TTC549 (cell line): ENCODE measurements at regions not wholly inside any gene's neighbourhood (a gene's known extent, or its start where the extent isn't known, plus 50 kb on each side); places are given as distances from the start of the nearest gene placed in this dataset.
A peak's percentile ranks its signal among the peaks of the same experiment; 100 is the strongest.

Source experiments
- FAIRE-seq: peaks from 2 replicates; lab custom pipeline; 2012; peaks lifted over from hg19 to GRCh38; lab: Jason Lieb, UNC

DNA sequence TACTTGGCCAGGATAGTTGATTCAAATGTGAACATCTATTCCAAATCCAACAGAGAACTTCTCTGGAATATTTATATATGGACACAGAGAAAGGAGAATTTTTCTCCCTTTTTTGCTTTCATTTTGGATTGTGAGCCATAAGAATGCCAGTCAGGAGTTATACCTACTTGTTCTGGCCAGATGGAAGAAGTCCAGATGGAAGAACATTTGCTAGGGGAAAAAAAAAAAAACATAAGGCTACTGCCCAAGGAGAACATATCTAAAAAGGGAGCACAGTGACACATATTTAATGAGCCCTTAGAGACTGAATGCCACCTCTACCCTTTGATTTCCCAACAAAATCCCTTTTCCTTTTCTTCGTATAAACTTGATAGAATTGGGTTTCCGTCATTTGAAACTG lies 61.7 kb upstream of the PPP2R2B start:
- no peak for FAIRE-seq

DNA sequence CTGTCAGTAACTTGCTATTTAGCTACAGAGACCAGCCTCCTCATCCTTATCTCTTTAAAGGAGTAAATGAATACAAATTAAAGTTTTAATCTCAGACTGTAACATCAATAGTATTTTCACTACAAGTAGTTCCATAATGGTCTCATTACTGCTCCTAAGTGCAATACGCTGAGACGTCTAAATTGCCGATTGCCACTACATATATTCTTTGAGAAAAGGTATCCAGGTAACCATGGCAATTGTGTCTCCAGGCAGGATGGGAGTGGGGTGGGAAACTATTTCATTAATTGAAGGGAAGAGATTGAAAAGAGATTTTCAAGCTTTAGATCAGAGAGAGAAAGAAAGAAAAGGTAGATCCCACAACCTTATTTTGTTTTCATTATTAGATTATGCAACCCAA lies 65.5 kb upstream of the PPP2R2B start:
- no peak for FAIRE-seq

DNA sequence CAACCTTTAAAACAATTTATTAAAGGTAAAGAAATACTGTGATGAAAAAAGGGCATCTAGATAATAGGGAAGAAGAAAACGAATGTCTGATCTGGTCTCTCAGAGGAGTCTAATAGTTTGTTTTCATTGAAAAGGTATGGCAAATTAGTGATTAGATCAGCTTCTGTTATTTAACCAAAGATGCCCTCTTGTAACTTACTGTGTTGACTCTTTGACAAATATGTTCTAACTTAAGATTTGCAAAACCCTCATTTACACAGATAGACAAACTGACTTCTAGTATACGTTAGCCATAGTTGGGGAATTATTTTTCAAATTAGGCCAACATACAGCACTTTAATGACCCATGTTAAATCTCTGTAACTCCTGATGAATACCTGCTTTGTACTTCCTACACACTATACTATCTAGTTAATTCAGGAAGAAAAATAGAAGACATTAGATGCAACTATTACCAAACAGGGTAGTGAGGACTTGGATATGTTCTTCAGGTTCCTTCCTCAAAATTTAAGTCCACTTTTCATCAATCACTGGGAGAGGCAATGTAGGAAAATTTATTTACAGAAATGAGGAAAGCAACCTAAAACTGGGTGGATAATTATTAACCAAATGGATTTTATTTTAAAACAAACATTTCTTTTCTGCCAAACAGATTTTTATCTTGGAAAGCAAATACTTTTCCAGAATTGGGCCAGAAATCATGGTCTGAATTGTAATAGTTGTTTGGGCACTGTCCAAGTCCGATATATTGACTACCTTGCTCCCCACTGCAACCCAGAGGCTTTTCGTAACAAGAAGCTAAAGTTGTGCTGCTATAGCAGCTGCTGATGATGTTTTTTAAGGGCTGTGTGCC lies 66.4 kb upstream of the PPP2R2B start:
- no peak for FAIRE-seq

DNA sequence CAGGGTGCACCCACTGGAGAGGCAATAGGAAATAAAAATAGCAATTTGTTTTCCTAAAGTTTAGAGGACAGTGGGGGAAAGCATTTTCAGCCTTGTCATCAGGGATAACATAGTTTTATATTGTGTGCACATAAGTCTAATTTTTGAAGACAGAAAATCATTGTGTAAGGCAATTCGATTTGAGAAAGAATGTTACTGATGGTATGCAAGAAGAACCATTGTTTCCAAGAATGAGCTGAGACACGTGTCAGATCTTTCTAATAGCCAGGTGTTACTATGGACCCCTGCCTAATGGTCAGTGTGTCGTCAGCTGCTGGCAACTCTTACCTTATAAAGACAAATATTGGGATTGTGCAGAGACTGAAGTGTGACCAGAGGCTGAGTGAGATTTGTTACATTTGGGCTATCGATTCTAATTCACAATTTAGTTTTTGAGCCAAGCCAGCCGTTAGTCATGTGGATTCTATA lies 67.1 kb upstream of the PPP2R2B start:
- no peak for FAIRE-seq

DNA sequence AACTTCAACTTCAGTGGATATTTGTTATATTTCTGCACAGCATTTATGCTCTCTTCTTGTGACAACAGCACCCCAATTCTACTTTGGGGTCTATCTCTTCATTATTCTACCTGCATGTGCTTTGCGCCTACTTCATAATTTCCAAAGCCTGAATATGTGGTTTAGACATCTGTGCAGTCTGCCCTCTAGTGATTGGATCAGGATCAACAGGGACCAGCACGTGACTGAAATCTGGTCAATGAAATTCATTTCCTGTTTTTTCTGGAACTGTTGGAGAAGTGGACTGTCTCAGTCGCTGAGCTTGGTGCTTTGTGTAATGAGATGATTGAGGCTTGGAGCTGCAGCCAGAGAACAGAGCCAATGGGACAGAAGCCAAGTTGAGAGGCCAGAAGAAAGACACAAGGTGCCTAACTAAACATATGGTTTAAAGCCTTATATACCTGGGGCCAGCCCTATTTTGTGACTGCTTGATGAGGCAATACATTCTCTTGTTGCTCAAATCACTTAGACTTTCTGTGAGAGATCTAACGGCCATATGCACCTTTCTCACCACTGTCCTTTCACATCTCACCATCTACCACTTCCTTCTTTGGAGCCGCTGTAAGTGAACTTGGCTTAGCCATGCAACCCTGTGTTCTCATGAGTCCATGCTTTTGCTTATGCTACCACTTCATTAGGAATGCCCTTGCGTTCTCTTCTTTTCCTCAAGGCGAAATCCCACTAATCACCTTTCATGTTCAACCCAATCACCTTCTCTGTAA lies 68.8 kb upstream of the PPP2R2B start:
- no peak for FAIRE-seq

DNA sequence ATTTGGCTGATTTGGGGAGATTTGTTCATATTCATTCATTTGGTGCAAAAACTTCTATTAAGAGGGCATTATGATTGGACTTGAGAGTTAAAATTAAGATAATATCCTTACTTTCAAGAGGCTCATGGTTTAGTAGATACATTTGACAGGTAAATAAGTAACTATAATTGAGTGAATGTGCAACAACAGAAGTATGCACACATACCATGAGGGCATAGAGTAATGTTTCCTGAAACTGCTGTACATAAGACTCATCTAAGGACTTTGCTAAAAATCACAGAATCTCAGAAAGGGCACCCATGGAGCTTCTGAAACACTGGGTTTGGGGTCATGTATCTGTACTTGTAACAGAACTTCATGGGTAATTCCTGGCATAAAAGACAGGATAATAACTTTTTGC lies 70.1 kb upstream of the PPP2R2B start:
- FAIRE-seq: no peak

DNA sequence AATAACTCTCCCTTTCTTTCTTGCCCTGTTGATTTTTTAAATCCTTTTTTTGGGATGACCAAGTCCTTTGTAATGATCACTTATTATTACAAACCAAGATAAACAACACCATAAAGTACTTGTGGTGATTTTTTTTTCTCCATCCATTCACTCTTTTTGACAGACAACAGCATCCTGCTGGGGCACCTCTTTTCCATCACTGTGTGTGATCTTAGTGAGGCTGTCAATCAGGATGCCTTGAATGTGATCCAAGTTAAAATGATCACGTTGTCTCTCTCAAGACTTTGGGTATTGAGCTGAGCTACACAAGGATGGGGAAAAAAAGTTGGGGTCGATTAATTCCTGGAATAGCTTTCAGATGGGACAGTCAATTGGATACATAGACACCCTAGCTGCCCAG lies 73.6 kb upstream of the PPP2R2B start:
- FAIRE-seq: no peak

DNA sequence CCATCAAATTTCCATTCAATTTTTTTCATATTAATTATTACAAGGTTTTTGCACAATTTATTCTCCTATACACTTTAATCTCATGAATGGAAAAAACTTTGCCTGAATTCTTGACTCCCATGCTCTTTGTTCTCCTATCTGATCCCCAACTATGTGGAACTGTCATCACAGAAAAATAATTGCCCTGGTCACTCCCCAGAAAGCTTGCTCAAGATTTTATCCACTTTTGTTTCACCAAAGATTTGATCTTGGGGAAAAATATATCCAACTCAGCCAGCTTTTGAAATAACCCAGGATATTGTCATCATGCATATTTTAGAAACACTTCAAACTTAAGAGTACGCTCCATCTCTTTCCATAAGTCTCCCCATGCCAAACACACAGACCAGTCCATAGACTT lies 77.7 kb upstream of the PPP2R2B start:
- FAIRE-seq: no peak

DNA sequence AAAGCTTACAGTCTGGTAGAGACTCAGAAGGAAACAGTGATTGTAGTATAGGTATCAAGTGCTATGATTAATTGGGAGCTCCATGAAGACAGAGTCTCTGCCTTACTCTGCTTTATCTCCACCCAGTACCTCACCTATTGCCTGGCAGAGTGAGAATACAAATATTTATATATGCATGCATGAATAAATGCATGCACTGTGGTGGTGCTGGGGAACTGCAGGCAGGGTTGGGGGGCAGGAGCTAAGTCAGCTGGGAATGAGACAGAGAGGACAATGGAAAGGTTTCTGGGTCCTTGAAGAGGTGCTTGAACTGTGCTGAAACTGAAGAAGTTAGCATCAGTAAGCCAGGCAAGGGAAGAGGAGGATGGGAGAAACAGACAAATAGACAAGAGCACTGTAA lies 80.8 kb upstream of the PPP2R2B start:
- no peak for FAIRE-seq

DNA sequence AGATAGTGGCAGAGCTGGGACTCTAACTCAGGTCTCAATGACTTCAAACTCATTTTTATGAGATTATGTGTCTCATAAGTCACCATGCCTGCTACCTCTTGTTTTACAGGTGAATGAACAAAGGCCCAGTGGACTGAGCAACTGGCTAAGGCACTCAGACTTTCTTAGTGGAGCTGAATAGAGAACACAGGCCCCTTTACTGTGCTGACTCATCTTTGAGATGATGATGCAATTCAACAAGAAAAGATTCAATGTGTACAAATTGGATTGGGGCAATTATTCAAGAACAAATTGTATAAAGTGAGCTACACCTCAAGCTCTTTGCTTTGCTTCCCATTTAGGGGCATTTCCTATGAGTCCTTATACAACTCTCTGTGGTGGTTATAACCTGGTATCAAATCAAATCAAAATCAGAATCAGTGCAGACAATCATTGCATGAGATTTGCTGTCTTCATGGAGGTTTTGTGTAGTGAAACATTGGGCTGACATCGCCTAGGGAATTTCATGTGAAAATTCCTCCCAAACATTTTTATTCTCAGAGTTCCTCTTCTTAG lies 84.3 kb upstream of the PPP2R2B start:
- FAIRE-seq: no peak

DNA sequence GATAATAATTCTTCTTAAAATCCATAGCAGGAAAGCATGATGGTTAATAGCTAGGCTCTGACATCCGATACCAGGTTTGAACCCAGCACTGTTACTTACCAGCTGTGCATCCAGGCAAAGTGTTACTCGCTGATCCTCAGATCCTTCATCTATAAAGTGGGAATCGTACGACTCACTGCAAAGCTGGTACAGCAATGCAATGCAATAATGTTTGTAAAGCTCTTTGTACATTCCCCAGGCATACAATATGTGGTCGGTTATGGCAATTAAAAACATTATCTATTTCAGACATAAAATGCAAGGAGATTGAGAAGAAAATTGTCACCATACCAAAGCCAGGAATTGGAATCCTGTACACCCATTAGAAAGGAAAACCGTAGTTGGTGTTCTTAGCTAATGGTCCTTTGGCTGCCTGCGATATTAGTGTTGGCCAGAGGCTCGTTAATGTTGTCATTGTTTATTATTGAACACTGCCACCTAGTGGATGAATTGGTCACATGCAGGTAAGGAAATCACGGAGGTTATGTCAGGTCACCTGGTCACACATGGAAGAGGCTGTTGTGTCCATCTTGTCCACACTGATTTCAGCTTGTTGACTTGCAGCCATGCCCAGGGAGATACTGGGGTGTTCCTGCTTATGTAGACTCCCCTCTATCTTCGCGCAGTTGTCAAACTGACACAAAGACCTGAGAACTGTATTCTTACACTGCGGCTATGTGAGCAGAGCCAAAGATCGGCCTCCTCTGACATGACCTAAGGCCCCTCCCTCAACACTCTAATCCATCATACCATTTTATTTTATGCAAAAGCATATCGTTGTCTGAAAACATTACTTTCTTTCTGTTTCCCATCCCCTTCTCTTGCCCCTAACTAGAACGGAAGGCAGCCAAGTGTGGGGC lies 87.5 kb upstream of the PPP2R2B start:
- FAIRE-seq: peak; percentile 19

DNA sequence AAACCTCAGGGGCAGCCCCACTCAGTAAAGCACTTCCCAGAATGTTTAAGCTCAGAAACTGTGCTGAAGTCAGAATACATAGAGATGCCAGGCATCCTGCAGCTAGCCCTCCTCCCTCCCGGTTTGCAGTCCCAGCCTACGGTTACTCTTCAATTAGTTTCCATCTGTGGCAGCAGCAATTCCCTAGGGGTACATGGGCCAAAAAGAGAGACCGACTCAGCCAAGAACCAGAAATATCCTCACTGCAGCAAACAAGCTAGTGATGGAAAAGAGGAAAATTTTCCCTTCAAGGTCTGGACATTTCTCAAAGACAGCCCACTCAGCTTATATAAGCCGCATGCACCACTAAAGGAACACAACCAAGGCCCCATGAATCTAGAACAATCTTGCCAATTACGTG lies 89.1 kb upstream of the PPP2R2B start:
- FAIRE-seq: no peak

DNA sequence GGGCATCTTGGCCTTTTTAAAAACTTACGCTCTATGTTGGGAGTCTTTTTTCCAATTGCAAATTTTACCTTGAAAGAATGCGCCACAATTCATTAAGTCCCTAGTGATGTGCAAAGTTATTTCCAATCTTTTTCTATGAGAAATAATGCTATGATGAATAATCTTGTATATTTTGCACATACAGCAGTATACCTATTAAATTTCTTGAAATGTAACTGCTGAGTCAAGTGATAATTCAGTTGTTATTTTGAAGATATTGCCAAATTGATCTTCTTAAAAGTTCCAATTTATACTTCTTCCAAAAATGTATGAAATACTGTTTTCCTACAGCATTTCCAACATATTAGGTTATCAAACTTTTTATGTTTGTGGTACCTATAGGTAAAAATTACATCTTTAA lies 92.8 kb upstream of the PPP2R2B start:
- FAIRE-seq: no peak

DNA sequence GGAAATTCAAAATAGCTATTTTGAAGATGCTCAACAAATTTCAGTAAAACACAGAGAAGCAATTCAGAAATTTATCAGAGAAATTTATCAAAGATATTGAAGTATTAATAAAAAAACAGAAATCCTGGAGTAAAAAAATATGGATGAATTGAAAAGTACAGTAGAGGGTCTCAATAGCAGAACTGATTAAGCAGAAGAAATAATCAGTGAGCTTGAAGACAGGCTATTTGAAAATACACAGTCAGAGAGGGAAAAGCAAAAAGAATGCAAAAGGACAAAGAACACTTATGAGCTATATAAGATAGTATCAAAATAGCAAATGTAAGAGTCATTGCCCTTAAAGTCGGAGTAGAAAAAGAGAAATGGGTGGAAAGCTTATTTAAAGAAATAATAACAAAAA lies 107.9 kb upstream of the PPP2R2B start:
- FAIRE-seq: no peak

DNA sequence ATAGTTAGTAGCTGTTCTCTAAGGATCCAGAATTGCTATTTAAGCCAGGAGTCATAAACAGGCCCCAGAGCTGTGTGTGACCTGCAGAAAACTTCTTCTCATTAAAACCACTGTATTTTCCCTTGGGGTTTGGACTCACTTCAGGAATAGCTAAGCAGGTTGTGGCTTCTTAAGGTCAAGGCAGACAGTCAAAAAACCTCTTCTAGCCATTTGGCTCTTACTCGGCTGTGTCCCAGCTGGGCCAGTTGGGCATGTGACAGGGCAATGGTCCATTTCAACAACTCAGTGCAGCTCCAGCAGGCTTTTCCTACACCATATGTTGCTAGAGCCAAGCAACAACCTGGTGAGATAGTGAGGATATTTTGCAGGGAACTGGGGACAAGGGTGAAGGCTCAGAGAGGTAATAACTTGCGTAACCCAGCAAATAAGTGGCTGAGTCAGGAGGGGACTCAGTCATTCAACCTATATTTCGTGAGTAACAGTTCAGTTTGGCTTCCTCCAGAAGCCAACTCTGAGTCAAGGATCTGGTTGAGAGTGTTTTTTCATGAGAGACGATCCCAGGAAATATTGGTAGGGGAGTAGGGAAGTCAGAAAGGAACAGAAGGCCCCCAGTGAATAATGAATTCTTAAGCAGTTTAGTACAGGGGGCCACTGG lies 115.4 kb upstream of the PPP2R2B start:
- no peak for FAIRE-seq

DNA sequence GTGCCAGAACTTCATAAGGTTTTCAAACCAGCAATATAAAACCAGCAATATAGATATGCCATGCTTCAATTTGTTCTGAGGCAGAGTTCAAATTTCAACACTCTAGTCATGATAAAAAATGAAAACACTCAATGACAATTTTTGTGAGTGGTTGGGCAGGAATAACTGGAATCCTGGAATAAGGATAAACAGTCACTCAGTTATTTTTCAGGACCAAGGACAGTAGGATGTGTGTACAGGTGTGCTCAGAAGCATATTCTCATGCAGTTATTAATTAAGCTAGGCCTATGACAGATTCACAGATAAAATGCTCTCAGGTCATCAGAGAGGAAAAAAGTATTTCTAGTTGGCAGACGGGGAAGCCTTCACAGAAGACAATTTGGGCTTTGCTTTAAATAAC lies 117.3 kb upstream of the PPP2R2B start:
- no peak for FAIRE-seq

DNA sequence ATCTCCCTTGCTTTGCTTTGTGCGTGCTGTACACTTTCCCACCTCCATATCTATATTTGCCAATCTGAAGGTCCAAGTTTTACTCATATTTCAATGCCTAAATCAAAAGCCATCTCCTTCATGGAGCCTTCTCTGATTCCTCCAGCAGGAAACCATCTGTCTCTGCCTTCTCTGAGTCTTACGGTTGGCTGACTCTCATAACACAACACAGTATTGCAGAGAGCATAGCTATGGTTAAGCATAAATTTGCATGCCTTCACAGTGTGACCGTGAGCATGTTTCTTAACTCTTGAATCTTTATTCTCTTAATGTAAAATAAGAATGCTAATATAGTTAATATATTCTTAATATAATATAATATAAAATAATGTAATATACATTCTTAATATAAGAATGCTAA lies 136.8 kb upstream of the PPP2R2B start:
- peak; percentile 11 for FAIRE-seq

DNA sequence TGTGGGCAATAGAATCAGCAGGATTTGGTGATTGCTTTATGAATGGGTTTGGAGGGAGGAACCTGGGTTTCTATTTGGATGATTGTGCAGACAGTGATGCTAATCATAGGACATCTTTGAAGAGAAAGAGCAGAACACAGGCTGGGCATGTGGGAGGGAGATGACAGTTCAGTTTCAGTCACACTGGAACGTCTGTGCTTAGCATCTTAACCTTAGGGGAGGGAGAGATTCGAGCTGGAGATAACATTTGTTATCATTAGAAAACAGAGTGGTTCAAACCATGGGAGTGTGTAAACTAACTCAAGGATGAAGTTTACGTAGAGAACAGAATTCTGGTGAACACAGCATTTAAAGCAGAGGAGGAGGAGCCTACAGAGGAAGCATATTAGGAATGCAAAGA lies 138.6 kb upstream of the PPP2R2B start:
- no peak for FAIRE-seq

DNA sequence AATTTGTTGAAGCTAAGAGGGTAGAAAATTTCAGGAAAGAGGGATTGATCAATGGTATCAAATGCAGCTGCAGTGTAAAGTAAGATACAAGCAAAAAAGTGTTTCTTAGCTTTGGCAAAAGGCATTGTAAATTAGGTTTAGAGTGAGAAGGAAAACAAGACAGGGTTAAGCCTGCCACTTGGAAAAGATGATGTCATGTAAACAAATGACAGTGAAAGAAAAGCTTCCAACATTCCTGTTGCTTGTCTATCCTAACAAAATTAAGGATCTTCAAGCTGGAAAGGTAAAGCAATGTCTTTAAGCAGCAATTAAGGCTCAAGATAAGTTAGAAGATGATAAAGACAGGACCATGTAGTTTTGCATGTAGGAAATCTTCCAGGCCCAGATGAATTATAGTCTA lies 139.1 kb upstream of the PPP2R2B start:
- FAIRE-seq: no peak

DNA sequence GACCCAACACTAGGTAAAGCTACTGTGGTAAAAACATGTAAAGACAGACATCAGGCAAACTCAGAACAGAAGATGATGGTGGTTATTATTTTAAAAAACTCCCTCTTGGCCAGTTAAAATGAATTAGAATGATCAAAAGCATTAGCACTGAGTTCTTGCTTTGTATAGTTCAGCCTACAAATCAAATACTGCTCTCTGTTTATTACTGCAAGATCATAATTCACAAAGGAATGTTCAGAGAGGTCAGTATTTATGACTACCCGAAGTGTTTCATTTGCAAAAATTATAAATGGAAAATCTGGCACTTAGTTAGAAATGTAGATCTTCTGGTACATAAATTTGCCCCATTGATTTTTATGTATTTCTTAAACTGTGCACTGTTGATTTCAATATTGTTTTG lies 140.3 kb upstream of the PPP2R2B start:
- no peak for FAIRE-seq

DNA sequence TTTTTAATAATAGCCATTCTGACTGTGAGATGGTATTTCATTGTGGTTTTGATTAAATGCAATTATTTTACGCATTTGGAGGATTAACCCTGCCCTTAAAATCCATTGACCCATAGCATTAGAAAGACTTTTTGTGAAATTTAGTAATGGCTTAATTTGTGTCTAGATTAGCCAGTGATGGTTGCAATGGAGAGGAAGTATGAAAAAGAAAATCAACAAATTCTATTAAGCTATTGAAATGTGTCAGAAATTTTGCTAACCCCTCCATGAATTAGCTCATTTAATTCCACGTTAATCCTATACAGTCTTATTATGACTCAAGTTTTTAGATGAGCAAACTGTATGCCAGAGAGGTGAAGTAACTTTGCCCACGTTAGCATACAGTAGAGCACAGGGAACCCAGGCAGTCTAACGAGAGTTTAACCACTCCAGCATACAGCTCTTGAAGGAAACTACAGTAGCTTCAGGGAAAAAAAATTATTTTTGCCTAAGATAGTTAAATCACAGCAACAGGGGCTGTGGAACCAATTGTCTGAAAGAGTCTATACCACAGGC lies 158.2 kb upstream of the PPP2R2B start:
- FAIRE-seq: no peak
